ENCODE measurements at regions not wholly inside any gene's neighbourhood (a gene's known extent, or its start where the extent isn't known, plus 50 kb on each side); places are given as distances from the start of the nearest gene placed in this dataset.
"Not testable (repeated sequence)": the region's sequence is repeated elsewhere in the genome, so short reads cannot be mapped to it uniquely, and the experiment has no call there.

DNA sequence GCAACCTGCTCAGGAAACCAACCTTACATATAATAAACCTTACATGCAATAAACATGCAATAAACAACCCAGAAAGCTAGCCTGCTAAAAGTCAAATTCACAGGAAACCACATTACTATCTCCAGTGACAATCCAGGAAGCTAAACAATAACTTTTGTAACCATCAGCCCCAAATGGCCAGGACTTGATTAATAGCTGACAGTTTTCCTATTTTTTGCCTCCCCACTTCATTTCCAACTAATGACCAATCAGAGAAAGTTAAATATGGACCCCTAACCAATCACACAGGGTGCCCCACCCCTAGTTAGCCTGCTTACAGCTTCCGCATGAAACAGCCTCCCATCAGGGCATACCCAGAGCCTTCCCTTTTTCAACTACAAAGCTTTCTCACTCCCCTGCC lies 152.2 kb upstream of the LMNTD1 start:
- ChIA-PET POLR2A (no interaction called here), CTCF (no interaction called here)
- no peaks in the 10 kb centered on the region for H3K27me3 Mint-ChIP-seq (ENCODE audit: insufficient read depth, unreplicated experiment)
- peaks cover 20% of the 10 kb centered on the region for H3K9me3 ChIP-seq
- H3K4me1 ChIP-seq: no peaks in the 10 kb centered on the region
- intact Hi-C loops (cut with micrococcal nuclease; ENCODE audit: unreplicated experiment): no loop called here
- DNase-seq: no peak
- H3K4me1 Mint-ChIP-seq (ENCODE audit: low read depth, unreplicated experiment): peaks cover 6% of the 10 kb centered on the region
- H3K9me3 Mint-ChIP-seq (ENCODE audit: unreplicated experiment): peaks cover 54% of the 10 kb centered on the region
- BruUV-seq (replicated peaks): no TSS peak
- no peak overlapping the region for H3K4me3 ChIP-seq (ENCODE audit: low read depth, low read length)
- H3K27ac Mint-ChIP-seq (ENCODE audit: unreplicated experiment): no peak overlapping the region
- H3K36me3 Mint-ChIP-seq (ENCODE audit: insufficient read depth, unreplicated experiment): no peaks in the 10 kb centered on the region
- H3K27me3 ChIP-seq (replicated peaks; ENCODE audit: control insufficient read depth, insufficient read depth, low read length): no peaks in the 10 kb centered on the region
- H3K4me3 Mint-ChIP-seq (ENCODE audit: unreplicated experiment): no peak overlapping the region
- TF ChIP-seq, protein P1, sequence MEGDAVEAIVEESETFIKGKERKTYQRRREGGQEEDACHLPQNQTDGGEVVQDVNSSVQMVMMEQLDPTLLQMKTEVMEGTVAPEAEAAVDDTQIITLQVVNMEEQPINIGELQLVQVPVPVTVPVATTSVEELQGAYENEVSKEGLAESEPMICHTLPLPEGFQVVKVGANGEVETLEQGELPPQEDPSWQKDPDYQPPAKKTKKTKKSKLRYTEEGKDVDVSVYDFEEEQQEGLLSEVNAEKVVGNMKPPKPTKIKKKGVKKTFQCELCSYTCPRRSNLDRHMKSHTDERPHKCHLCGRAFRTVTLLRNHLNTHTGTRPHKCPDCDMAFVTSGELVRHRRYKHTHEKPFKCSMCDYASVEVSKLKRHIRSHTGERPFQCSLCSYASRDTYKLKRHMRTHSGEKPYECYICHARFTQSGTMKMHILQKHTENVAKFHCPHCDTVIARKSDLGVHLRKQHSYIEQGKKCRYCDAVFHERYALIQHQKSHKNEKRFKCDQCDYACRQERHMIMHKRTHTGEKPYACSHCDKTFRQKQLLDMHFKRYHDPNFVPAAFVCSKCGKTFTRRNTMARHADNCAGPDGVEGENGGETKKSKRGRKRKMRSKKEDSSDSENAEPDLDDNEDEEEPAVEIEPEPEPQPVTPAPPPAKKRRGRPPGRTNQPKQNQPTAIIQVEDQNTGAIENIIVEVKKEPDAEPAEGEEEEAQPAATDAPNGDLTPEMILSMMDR (IDR thresholded peaks at IDR 0.05; ENCODE audit: insufficient read depth in 1 of 2, low read depth in 1 of 2, low read length in 1 of 2, severe bottlenecking in 1 of 2, unreplicated experiment in 1 of 2): no peak
- H3K36me3 ChIP-seq (ENCODE audit: control insufficient read depth, insufficient read depth, low read length): no peaks in the 10 kb centered on the region

DNA sequence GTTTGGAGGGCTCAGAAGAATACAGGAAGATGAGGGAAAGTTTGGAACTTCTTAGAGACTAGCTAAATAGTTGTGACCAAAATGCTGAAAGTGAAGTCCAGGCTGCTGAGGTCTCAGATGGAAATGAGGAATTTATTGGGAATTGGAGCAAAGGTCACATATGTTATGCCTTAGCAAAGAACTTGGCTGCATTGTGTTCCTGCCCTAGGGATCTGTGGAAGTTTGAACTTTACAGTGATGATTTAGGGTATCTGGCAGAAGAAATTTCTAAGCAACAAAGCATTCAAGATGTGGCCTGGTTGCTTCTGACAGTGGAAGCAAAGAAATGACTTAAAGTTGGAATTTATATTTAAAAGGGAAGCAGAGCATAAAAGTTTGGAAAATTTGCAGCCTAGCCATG lies 153.6 kb upstream of the LMNTD1 start:
- peaks cover 55% of the 10 kb centered on the region for H3K9me3 Mint-ChIP-seq (ENCODE audit: unreplicated experiment)
- peaks cover 34% of the 10 kb centered on the region for H3K9me3 ChIP-seq
- H3K27me3 ChIP-seq (replicated peaks; ENCODE audit: control insufficient read depth, insufficient read depth, low read length); H3K27me3 Mint-ChIP-seq (ENCODE audit: insufficient read depth, unreplicated experiment); H3K4me3 Mint-ChIP-seq (ENCODE audit: unreplicated experiment); H3K36me3 Mint-ChIP-seq (ENCODE audit: insufficient read depth, unreplicated experiment); CTCF ChIA-PET; H3K27ac Mint-ChIP-seq (ENCODE audit: unreplicated experiment); H3K4me1 Mint-ChIP-seq (ENCODE audit: low read depth, unreplicated experiment); H3K4me3 ChIP-seq (ENCODE audit: low read depth, low read length); POLR2A ChIA-PET; H3K4me1 ChIP-seq; intact Hi-C loops (cut with micrococcal nuclease; ENCODE audit: unreplicated experiment); DNase-seq; H3K36me3 ChIP-seq (ENCODE audit: control insufficient read depth, insufficient read depth, low read length); BruUV-seq (replicated peaks): not testable (repeated sequence)

DNA sequence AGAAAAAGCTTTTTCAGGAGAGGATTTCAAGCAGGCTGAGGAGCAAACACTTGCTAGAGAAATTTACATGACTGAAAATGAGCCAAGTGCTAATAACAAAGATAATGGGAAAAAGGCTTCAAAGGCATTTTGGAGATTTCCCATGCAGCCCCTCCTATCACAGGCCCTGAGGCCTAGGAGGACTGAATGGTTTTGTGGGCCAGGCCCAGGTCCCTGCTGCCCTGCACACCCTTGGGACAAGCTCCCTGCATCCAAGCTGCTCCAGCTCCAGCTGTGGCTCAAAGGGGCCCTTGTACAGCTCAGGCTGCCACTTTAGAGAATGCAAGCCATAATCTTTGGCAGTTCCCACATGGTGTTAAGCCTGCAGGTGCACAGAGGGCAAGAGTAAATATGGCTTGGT lies 154.0 kb upstream of the LMNTD1 start:
- intact Hi-C loops (cut with micrococcal nuclease; ENCODE audit: unreplicated experiment): no loop called here
- ChIA-PET CTCF (no interaction called here), POLR2A (no interaction called here)
- no peaks in the 10 kb centered on the region for H3K27me3 Mint-ChIP-seq (ENCODE audit: insufficient read depth, unreplicated experiment)
- H3K9me3 Mint-ChIP-seq (ENCODE audit: unreplicated experiment): peaks cover 51% of the 10 kb centered on the region
- Histone ChIP-seq H3K36me3 (ENCODE audit: control insufficient read depth, insufficient read depth, low read length) (no peaks in the 10 kb centered on the region), H3K9me3 (peaks cover 34% of the 10 kb centered on the region), H3K4me3 (ENCODE audit: low read depth, low read length) (no peak overlapping the region), H3K27me3 (replicated peaks; ENCODE audit: control insufficient read depth, insufficient read depth, low read length) (no peaks in the 10 kb centered on the region), H3K4me1 (no peaks in the 10 kb centered on the region)
- TF ChIP-seq, protein P1 (IDR thresholded peaks at IDR 0.05; ENCODE audit: insufficient read depth in 1 of 2, low read depth in 1 of 2, low read length in 1 of 2, severe bottlenecking in 1 of 2, unreplicated experiment in 1 of 2): no peak
- BruUV-seq (replicated peaks): no TSS peak
- no peaks in the 10 kb centered on the region for H3K36me3 Mint-ChIP-seq (ENCODE audit: insufficient read depth, unreplicated experiment)
- H3K27ac Mint-ChIP-seq (ENCODE audit: unreplicated experiment): no peak overlapping the region
- H3K4me3 Mint-ChIP-seq (ENCODE audit: unreplicated experiment): no peak overlapping the region
- H3K4me1 Mint-ChIP-seq (ENCODE audit: low read depth, unreplicated experiment): no peaks in the 10 kb centered on the region
- DNase-seq: no peak

DNA sequence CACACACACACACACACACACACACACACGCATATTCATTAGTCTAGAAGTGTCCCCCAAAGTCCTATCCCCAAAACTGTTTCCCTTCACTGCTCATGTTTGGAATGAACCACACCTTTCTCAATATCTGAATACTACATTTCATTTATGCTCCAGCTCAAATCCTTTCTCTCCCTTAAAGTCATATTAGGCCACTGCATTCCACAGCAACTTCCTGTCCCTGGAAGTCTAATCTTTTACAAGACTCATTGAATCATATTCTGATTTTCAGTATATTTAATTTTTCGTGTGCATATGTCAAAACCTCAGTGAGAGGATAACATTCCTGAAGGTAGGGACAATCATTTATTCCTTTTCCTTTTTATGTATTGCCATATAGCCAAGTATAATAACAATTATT lies 155.6 kb upstream of the LMNTD1 start:
- H3K9me3 Mint-ChIP-seq (ENCODE audit: unreplicated experiment): peaks cover 36% of the 10 kb centered on the region
- POLR2A ChIA-PET: no interaction called here

More for the DNA sequence above, 155.6 kb upstream of the LMNTD1 start:
- CTCF ChIA-PET: no interaction called here
- BruUV-seq (replicated peaks): no TSS peak
- TF ChIP-seq, protein P1 (IDR thresholded peaks at IDR 0.05; ENCODE audit: insufficient read depth in 1 of 2, low read depth in 1 of 2, low read length in 1 of 2, severe bottlenecking in 1 of 2, unreplicated experiment in 1 of 2): no peak
- Histone ChIP-seq H3K27me3 (replicated peaks; ENCODE audit: control insufficient read depth, insufficient read depth, low read length) (no peaks in the 10 kb centered on the region), H3K4me3 (ENCODE audit: low read depth, low read length) (no peak overlapping the region), H3K9me3 (peaks cover 28% of the 10 kb centered on the region), H3K4me1 (no peaks in the 10 kb centered on the region), H3K36me3 (ENCODE audit: control insufficient read depth, insufficient read depth, low read length) (no peaks in the 10 kb centered on the region)
- Mint-ChIP-seq H3K27ac (ENCODE audit: unreplicated experiment) (no peak overlapping the region), H3K4me3 (ENCODE audit: unreplicated experiment) (no peak overlapping the region), H3K36me3 (ENCODE audit: insufficient read depth, unreplicated experiment) (no peaks in the 10 kb centered on the region), H3K4me1 (ENCODE audit: low read depth, unreplicated experiment) (no peaks in the 10 kb centered on the region), H3K27me3 (ENCODE audit: insufficient read depth, unreplicated experiment) (no peaks in the 10 kb centered on the region)
- intact Hi-C loops (cut with micrococcal nuclease; ENCODE audit: unreplicated experiment): no loop called here
- DNase-seq: no peak
